ENCODE measurements at regions not wholly inside any gene's neighbourhood (a gene's known extent, or its start where the extent isn't known, plus 50 kb on each side); places are given as distances from the start of the nearest gene placed in this dataset.
"Not testable (repeated sequence)": the region's sequence is repeated elsewhere in the genome, so short reads cannot be mapped to it uniquely, and the experiment has no call there.

- DNase-seq (ENCODE audit: low read depth in 3 of 3) = no peak
Observed at GRCh38 chr10:33704214-33704830, 369.9 kb upstream of the NRP1 start.

GRCh38 chr10:33703501-33704213 lies 369.2 kb upstream of the NRP1 start:
- DNase-seq (ENCODE audit: low read depth in 3 of 3) = no peak

- DNase-seq (ENCODE audit: low read depth in 3 of 3) = no peak
Observed at GRCh38 chr10:33698033-33698432, 363.6 kb upstream of the NRP1 start.

- no peak for DNase-seq (ENCODE audit: low read depth in 3 of 3)
Observed at GRCh38 chr10:33697016-33697415, 362.5 kb upstream of the NRP1 start.

GRCh38 chr10:33695536-33695935 lies 361.1 kb upstream of the NRP1 start:
- DNase-seq (ENCODE audit: low read depth in 3 of 3) = no peak

GRCh38 chr10:33690536-33690935 lies 356.1 kb upstream of the NRP1 start:
- not testable (repeated sequence) for DNase-seq (ENCODE audit: low read depth in 3 of 3)

GRCh38 chr10:33688506-33688905 lies 354.0 kb upstream of the NRP1 start:
- DNase-seq (ENCODE audit: low read depth in 3 of 3) = no peak

GRCh38 chr10:33684211-33684611 lies 349.7 kb upstream of the NRP1 start:
- DNase-seq (ENCODE audit: low read depth in 3 of 3) = no peak

- no peak for DNase-seq (ENCODE audit: low read depth in 3 of 3)
Observed at GRCh38 chr10:33681595-33681994, 347.1 kb upstream of the NRP1 start.

- DNase-seq (ENCODE audit: low read depth in 3 of 3) = no peak
Observed at GRCh38 chr10:33680036-33680435, 345.6 kb upstream of the NRP1 start.

- no peak for DNase-seq (ENCODE audit: low read depth in 3 of 3)
Observed at GRCh38 chr10:33676606-33677339, 342.3 kb upstream of the NRP1 start.

- DNase-seq (ENCODE audit: low read depth in 3 of 3) = no peak
Observed at GRCh38 chr10:33674986-33675599, 340.6 kb upstream of the NRP1 start.

- no peak for DNase-seq (ENCODE audit: low read depth in 3 of 3)
Observed at GRCh38 chr10:33674491-33674890, 340.0 kb upstream of the NRP1 start.

GRCh38 chr10:33673839-33674415 lies 339.5 kb upstream of the NRP1 start:
- no peak for DNase-seq (ENCODE audit: low read depth in 3 of 3)

- no peak for DNase-seq (ENCODE audit: low read depth in 3 of 3)
Observed at GRCh38 chr10:33669904-33670303, 335.4 kb upstream of the NRP1 start.

GRCh38 chr10:33666686-33667480 lies 332.4 kb upstream of the NRP1 start:
- no peak for DNase-seq (ENCODE audit: low read depth in 3 of 3)

GRCh38 chr10:33665501-33665900 lies 331.0 kb upstream of the NRP1 start:
- DNase-seq (ENCODE audit: low read depth in 3 of 3) = no peak

- no peak for DNase-seq (ENCODE audit: low read depth in 3 of 3)
Observed at GRCh38 chr10:33664070-33664469, 329.6 kb upstream of the NRP1 start.

GRCh38 chr10:33661580-33662336 lies 327.3 kb upstream of the NRP1 start:
- no peak for DNase-seq (ENCODE audit: low read depth in 3 of 3)

GRCh38 chr10:33660329-33660728 lies 325.9 kb upstream of the NRP1 start:
- DNase-seq (ENCODE audit: low read depth in 3 of 3) = no peak

- DNase-seq (ENCODE audit: low read depth in 3 of 3) = no peak
Observed at GRCh38 chr10:33657913-33658312, 323.4 kb upstream of the NRP1 start.
